Trophoblast cell (in vitro differentiated cells and primary cell): ENCODE measurements at regions not wholly inside any gene's neighbourhood (a gene's known extent, or its start where the extent isn't known, plus 50 kb on each side); places are given as distances from the start of the nearest gene placed in this dataset.
A peak's percentile ranks its signal among the peaks of the same experiment; 100 is the strongest.

Source experiments
- DNase-seq, 2 donors: peaks; one replicate each; pipeline ENCODE4 v3.0.0-alpha.2; 2016
- H2AFZ ChIP-seq: 2 replicates; pipeline ENCODE4 v1.6.1; 2013; ENCODE audit warnings: low read length, moderate library complexity, mild to moderate bottlenecking; ENCODE audit not compliant: insufficient read depth, poor library complexity
- H2AK5ac ChIP-seq: 2 replicates; pipeline ENCODE4 v1.6.1; 2013; ENCODE audit warnings: mild to moderate bottlenecking, low read length
- H2BK120ac ChIP-seq: 2 replicates; pipeline ENCODE4 v1.6.1; 2013; ENCODE audit warnings: low read length, mild to moderate bottlenecking, moderate library complexity; ENCODE audit not compliant: insufficient read depth, poor library complexity
- H2BK12ac ChIP-seq: 2 replicates; pipeline ENCODE4 v1.6.1; 2013; ENCODE audit warnings: mild to moderate bottlenecking, low read length, moderate library complexity
- H2BK5ac ChIP-seq: 2 replicates; pipeline ENCODE4 v1.6.1; 2013; ENCODE audit warnings: low read length, low read depth, moderate library complexity, mild to moderate bottlenecking; ENCODE audit not compliant: poor library complexity
- H3K14ac ChIP-seq: 2 replicates; pipeline ENCODE4 v1.6.1; 2013; ENCODE audit warnings: mild to moderate bottlenecking, low read length
- H3K18ac ChIP-seq: 2 replicates; pipeline ENCODE4 v1.6.1; 2013; ENCODE audit warnings: mild to moderate bottlenecking, low read length
- H3K23ac ChIP-seq: 2 replicates; pipeline ENCODE4 v1.6.1; 2013; ENCODE audit warnings: low read length
- H3K27ac ChIP-seq: 2 replicates; pipeline ENCODE4 v1.5.1; 2013; ENCODE audit warnings: low read depth, mild to moderate bottlenecking, inconsistent platforms, low read length, moderate library complexity
- H3K27me3 ChIP-seq: 2 replicates; pipeline ENCODE4 v1.6.1; 2013; ENCODE audit warnings: inconsistent platforms, mild to moderate bottlenecking, low read length, moderate library complexity; ENCODE audit not compliant: insufficient read depth
- H3K36me3 ChIP-seq, 2 experiments: 1 replicate in 1 of 2; 2 replicates in 1 of 2; pipeline ENCODE4 v1.6.1; 2013; ENCODE audit warnings: low read length in 2 of 2, mild to moderate bottlenecking in 2 of 2, moderate library complexity in 1 of 2; ENCODE audit not compliant: insufficient read depth in 2 of 2, control insufficient read depth in 1 of 2
- H3K4ac ChIP-seq: 2 replicates; pipeline ENCODE4 v1.6.1; 2013; ENCODE audit warnings: low read depth, mild to moderate bottlenecking, low read length, moderate library complexity
- H3K4me1 ChIP-seq, 2 experiments: 1 replicate in 1 of 2; 2 replicates in 1 of 2; pipeline ENCODE4 v1.6.1; 2013; ENCODE audit warnings: low read length in 2 of 2, mild to moderate bottlenecking in 2 of 2, moderate library complexity in 1 of 2; ENCODE audit not compliant: insufficient read depth in 2 of 2, control insufficient read depth in 1 of 2
- H3K4me2 ChIP-seq: 2 replicates; pipeline ENCODE4 v1.6.1; 2013; ENCODE audit warnings: inconsistent platforms, mild to moderate bottlenecking, low read length, moderate library complexity
- H3K4me3 ChIP-seq: 2 replicates; pipeline ENCODE4 v1.5.1; 2013; ENCODE audit warnings: mild to moderate bottlenecking, low read depth, low read length, inconsistent platforms
- H3K79me1 ChIP-seq: one replicate; pipeline ENCODE4 v1.6.1; 2013; ENCODE audit warnings: low read length
- H3K79me2 ChIP-seq: 2 replicates; pipeline ENCODE4 v1.6.1; 2013; ENCODE audit warnings: low read length, mild to moderate bottlenecking; ENCODE audit not compliant: control insufficient read depth, insufficient read depth, poor library complexity
- H3K9ac ChIP-seq: 2 replicates; pipeline ENCODE4 v1.6.1; 2013; ENCODE audit warnings: mild to moderate bottlenecking, low read length
- H3K9me3 ChIP-seq: 2 replicates; pipeline ENCODE4 v1.6.1; 2013; ENCODE audit warnings: low read depth, mild to moderate bottlenecking, control low read depth, inconsistent platforms, low read length; ENCODE audit not compliant: insufficient read depth
- H4K12ac ChIP-seq: 2 replicates; pipeline ENCODE4 v1.6.1; 2013; ENCODE audit warnings: low read depth, mild to moderate bottlenecking, low read length, moderate library complexity
- H4K8ac ChIP-seq: 2 replicates; pipeline ENCODE4 v1.6.1; 2013; ENCODE audit warnings: low read depth, mild to moderate bottlenecking, low read length, moderate library complexity
- H4K91ac ChIP-seq: one replicate; pipeline ENCODE4 v1.6.1; 2013; ENCODE audit warnings: low read depth, mild to moderate bottlenecking, low read length, moderate library complexity
- WGBS: extraction: QIAGEN DNeasy Blood & Tissue Kit; methylation state at CpG from one replicate; pipeline ENCODE4 v1.1.7; 2013; ENCODE audit warnings: missing lambda C conversion rate; ENCODE audit not compliant: insufficient read length, insufficient coverage; ENCODE audit errors: extremely low coverage; 5-methylcytosine and 5-hydroxymethylcytosine counted together

DNA sequence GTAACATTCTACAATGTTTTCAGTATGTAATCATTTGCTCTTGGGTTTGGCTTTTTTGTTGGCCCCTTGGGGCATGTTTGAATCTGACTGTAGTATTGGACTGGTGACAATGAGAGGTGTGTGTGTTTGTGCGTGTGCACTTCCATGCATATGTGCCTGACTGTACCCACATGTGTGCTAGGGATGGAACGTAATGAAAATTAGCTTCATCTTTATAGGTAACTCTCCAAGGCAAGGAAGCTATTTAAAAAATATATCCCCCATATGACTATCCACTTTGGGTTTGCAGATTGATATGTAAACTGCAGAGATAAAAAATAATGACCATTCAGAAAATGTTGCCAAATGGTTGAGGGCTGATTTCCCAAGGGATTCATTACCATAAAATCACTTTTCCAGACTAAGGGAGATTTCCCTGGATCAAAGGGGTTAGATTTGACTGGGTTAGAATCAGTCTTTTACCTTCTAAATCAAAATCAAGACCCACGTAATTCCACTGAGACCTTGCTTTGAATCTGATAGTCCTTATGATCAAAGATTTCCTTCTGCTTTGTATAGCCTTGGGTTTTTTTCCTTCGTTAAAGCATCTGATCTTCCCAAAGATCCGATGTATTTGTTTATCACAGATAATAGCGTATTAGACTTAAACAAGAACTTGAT lies 189.7 kb downstream of the CENPF start:
- Histone ChIP-seq H3K79me2 (no peaks in the 10 kb centered on the region), H4K8ac (no peak overlapping the region), H2BK120ac (no peak overlapping the region), H3K18ac (no peak overlapping the region), H3K79me1 (no peaks in the 10 kb centered on the region), H3K14ac (no peak overlapping the region), H4K12ac (no peak overlapping the region), H3K9ac (no peak overlapping the region), H3K23ac (no peak overlapping the region), H2AK5ac (no peak overlapping the region), H4K91ac (no peak overlapping the region), H3K9me3 (no peaks in the 10 kb centered on the region), H3K27me3 (no peaks in the 10 kb centered on the region), H2AFZ (no peak overlapping the region), H3K4me2 (no peak overlapping the region), H3K36me3 (no peaks in the 10 kb centered on the region), H3K4me1 (no peaks in the 10 kb centered on the region), H3K4ac (no peak overlapping the region), H3K4me3 (no peak overlapping the region), H2BK12ac (no peak overlapping the region), H2BK5ac (no peak overlapping the region), H3K27ac (no peak overlapping the region)
- no CpG with 5 or more reads among the region's 6 CpGs for WGBS
- DNase-seq, result peak in 1 of 2 donors; percentile 30

GRCh38 chr1:214793708-214794107 lies 190.7 kb downstream of the CENPF start:
- Histone ChIP-seq H3K4me3 (no peak overlapping the region), H3K4me1 (no peaks in the 10 kb centered on the region), H3K14ac (no peak overlapping the region), H3K9me3 (no peaks in the 10 kb centered on the region), H3K36me3 (no peaks in the 10 kb centered on the region), H4K12ac (no peak overlapping the region), H4K8ac (no peak overlapping the region), H3K79me2 (no peaks in the 10 kb centered on the region), H3K4ac (no peak overlapping the region), H4K91ac (no peak overlapping the region), H3K23ac (no peak overlapping the region), H3K27ac (no peak overlapping the region), H3K27me3 (no peaks in the 10 kb centered on the region), H2AK5ac (no peak overlapping the region), H3K18ac (no peak overlapping the region), H2AFZ (no peak overlapping the region), H3K4me2 (no peak overlapping the region), H3K79me1 (no peaks in the 10 kb centered on the region), H3K9ac (no peak overlapping the region), H2BK12ac (no peak overlapping the region), H2BK120ac (no peak overlapping the region), H2BK5ac (no peak overlapping the region)
- no CpG with 5 or more reads among the region's 2 CpGs for WGBS
- no peak for DNase-seq

GRCh38 chr1:214801191-214801590 lies 198.2 kb downstream of the CENPF start:
- H2BK12ac ChIP-seq, result no peak overlapping the region

DNA sequence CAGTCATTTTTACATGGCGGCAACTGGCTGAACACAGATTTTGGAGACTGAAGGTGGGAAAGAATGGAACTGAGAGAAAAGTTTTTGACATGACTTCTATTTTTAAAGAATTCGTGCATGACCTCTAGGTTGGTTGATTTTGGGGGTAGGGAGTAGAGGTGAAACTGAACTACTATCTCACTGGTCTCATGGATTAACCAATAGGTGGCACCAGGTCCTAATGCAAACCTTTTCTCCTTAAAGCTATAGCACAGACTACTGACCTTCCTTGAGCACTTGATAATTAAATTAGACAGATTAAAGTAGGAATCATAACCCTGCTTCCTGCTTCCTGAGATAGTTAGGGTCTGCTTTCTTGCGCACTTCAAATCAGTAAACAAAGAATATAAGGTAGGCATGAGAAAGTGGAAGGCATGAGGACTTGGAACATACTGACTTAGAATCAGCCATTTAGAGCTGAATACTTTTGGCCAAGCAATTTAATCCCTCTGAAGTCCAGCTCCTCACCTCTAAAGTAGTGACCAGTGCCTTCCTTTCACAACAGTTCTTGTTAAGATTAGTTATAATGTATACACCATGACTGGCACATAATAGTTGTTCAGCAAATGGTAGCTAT lies 206.0 kb downstream of the CENPF start:
- peak in 1 of 2 donors; percentile 15 for DNase-seq
- Histone ChIP-seq H4K12ac (no peak overlapping the region), H3K9me3 (no peaks in the 10 kb centered on the region), H3K79me2 (no peaks in the 10 kb centered on the region), H4K8ac (no peak overlapping the region), H2BK5ac (no peak overlapping the region), H3K4ac (no peak overlapping the region), H2BK12ac (no peak overlapping the region), H3K4me2 (no peak overlapping the region), H3K4me3 (no peak overlapping the region), H3K23ac (no peak overlapping the region), H2AFZ (no peak overlapping the region), H3K27ac (no peak overlapping the region), H3K79me1 (no peaks in the 10 kb centered on the region), H3K27me3 (no peaks in the 10 kb centered on the region), H3K18ac (no peak overlapping the region), H3K14ac (no peak overlapping the region), H2BK120ac (no peak overlapping the region), H4K91ac (no peak overlapping the region), H3K4me1 (no peaks in the 10 kb centered on the region), H3K9ac (no peak overlapping the region), H2AK5ac (no peak overlapping the region), H3K36me3 (no peaks in the 10 kb centered on the region)
- no CpG with 5 or more reads among the region's 3 CpGs for WGBS

More at GRCh38 chr1:214801191-214801590, 198.2 kb downstream of the CENPF start:
- Histone ChIP-seq H3K27me3 (no peaks in the 10 kb centered on the region), H3K36me3 (no peaks in the 10 kb centered on the region), H3K27ac (no peak overlapping the region), H3K4me1 (no peaks in the 10 kb centered on the region), H3K4ac (no peak overlapping the region), H3K9me3 (no peaks in the 10 kb centered on the region), H3K18ac (no peak overlapping the region), H3K79me2 (no peaks in the 10 kb centered on the region), H3K14ac (no peak overlapping the region), H2AK5ac (no peak overlapping the region), H4K91ac (no peak overlapping the region), H2BK5ac (no peak overlapping the region), H4K8ac (no peak overlapping the region), H2AFZ (no peak overlapping the region), H3K4me2 (no peak overlapping the region), H2BK120ac (no peak overlapping the region), H3K79me1 (no peaks in the 10 kb centered on the region), H3K4me3 (no peak overlapping the region), H4K12ac (no peak overlapping the region), H3K9ac (no peak overlapping the region), H3K23ac (no peak overlapping the region)
- no peak for DNase-seq
- WGBS, result no CpG with 5 or more reads among the region's 1 CpG
